Amygdala (tissue), 56 donors: ENCODE measurements at regions not wholly inside any gene's neighbourhood (a gene's known extent, or its start where the extent isn't known, plus 50 kb on each side); places are given as distances from the start of the nearest gene placed in this dataset.
"Not testable (repeated sequence)": the region's sequence is repeated elsewhere in the genome, so short reads cannot be mapped to it uniquely, and the experiment has no call there.

Experiments used
- DNase-seq, 56 donors: peaks; one replicate each; lab custom pipeline; 2025; lab: John Stamatoyannopoulos, UW

- no peak for DNase-seq
Measured at GRCh38 chr9:31023847-31024246, 1360.6 kb upstream of the ACO1 start.

GRCh38 chr9:31027678-31028077, 1356.8 kb upstream of the ACO1 start:
- no peak for DNase-seq

- no peak for DNase-seq
Measured at GRCh38 chr9:31028137-31028536, 1356.3 kb upstream of the ACO1 start.

GRCh38 chr9:31030741-31031202, 1353.7 kb upstream of the ACO1 start:
- no peak for DNase-seq

GRCh38 chr9:31032206-31032605, 1352.2 kb upstream of the ACO1 start:
- no peak for DNase-seq

GRCh38 chr9:31034311-31034710, 1350.1 kb upstream of the ACO1 start:
- DNase-seq = no peak

GRCh38 chr9:31040564-31040963, 1343.9 kb upstream of the ACO1 start:
- DNase-seq = no peak

- DNase-seq = no peak
Measured at GRCh38 chr9:31045810-31046209, 1338.6 kb upstream of the ACO1 start.

GRCh38 chr9:31061592-31061991, 1322.9 kb upstream of the ACO1 start:
- not testable (repeated sequence) for DNase-seq

GRCh38 chr9:31065691-31066090, 1318.8 kb upstream of the ACO1 start:
- no peak for DNase-seq

- no peak for DNase-seq
Measured at GRCh38 chr9:31067418-31067817, 1317.0 kb upstream of the ACO1 start.

GRCh38 chr9:31071606-31072286, 1312.7 kb upstream of the ACO1 start:
- DNase-seq = no peak

GRCh38 chr9:31078175-31078574, 1306.3 kb upstream of the ACO1 start:
- DNase-seq = no peak

- DNase-seq = no peak
Measured at GRCh38 chr9:31084350-31084749, 1300.1 kb upstream of the ACO1 start.

- no peak for DNase-seq
Measured at GRCh38 chr9:31089549-31090221, 1294.8 kb upstream of the ACO1 start.

GRCh38 chr9:31100311-31100710, 1284.1 kb upstream of the ACO1 start:
- DNase-seq = no peak

GRCh38 chr9:31103836-31104235, 1280.6 kb upstream of the ACO1 start:
- DNase-seq = no peak

GRCh38 chr9:31104249-31104648, 1280.2 kb upstream of the ACO1 start:
- no peak for DNase-seq

GRCh38 chr9:31112491-31112890, 1272.0 kb upstream of the ACO1 start:
- no peak for DNase-seq

- DNase-seq = no peak
Measured at GRCh38 chr9:31114346-31114745, 1270.1 kb upstream of the ACO1 start.

GRCh38 chr9:31119890-31120454, 1264.5 kb upstream of the ACO1 start:
- DNase-seq = no peak

GRCh38 chr9:31124389-31124788, 1260.1 kb upstream of the ACO1 start:
- no peak for DNase-seq
